ENCODE measurements at regions not wholly inside any gene's neighbourhood (a gene's known extent, or its start where the extent isn't known, plus 50 kb on each side); places are given as distances from the start of the nearest gene placed in this dataset.
"Not testable (repeated sequence)": the region's sequence is repeated elsewhere in the genome, so short reads cannot be mapped to it uniquely, and the experiment has no call there.

DNA sequence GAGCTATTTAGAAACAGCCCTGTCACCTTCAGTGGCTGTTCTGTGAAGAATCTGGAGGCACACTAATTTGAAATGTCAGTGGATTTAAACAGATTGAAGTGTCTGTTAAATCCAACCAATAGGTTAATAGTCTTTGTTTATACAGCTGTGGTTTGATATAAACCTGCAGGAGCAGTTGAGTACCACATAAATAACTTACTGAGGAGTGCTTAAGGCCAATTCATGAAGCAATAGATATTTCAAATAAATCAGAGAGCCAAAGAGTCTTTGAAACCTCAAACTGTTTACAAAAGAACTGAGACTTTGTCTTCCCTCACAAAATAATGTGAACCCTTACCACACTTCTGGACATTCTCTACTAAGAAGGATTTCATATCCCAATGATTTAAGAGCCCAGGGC lies 111.9 kb downstream of the FEM1C start:
- Mint-ChIP-seq H3K36me3 (ENCODE audit: low read depth) (peaks cover 2% of the 10 kb centered on the region), H3K27me3 (ENCODE audit: insufficient read depth) (peaks cover 11% of the 10 kb centered on the region), H3K9me3 (no peaks in the 10 kb centered on the region), H3K4me3 (no peak overlapping the region), H3K4me1 (ENCODE audit: low read depth) (no peaks in the 10 kb centered on the region), H3K27ac (no peak overlapping the region)
- intact Hi-C loops (cut with micrococcal nuclease), result no loop called here
- no peak for DNase-seq (ENCODE audit: low spot score)

DNA sequence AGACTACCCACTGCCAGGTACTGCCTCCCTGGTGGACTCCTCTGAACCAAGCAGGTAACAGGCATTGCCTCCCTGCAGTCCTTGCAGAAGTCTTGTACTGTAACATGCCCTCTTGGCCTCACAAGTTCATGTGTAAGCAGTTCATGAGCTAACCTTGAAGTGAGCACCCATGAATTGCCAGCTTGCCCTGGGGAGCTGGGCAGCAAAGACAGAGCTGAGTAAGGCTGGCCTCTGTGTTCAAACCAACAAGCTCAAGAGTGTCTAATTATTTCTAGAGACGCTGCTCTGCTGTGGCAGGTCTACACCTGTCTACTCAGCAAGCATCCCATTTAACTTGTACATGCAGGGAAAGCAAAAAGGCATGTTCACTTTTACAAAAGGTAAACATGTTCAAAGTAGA lies 113.5 kb downstream of the FEM1C start:
- no peak overlapping the region for H3K27ac Mint-ChIP-seq
- no peaks in the 10 kb centered on the region for H3K9me3 Mint-ChIP-seq
- DNase-seq (ENCODE audit: low spot score), result no peak
- H3K27me3 Mint-ChIP-seq (ENCODE audit: insufficient read depth), result peaks cover 6% of the 10 kb centered on the region
- H3K4me1 Mint-ChIP-seq (ENCODE audit: low read depth), result no peaks in the 10 kb centered on the region
- H3K4me3 Mint-ChIP-seq, result no peak overlapping the region
- intact Hi-C loops (cut with micrococcal nuclease), result no loop called here
- no peaks in the 10 kb centered on the region for H3K36me3 Mint-ChIP-seq (ENCODE audit: low read depth)

DNA sequence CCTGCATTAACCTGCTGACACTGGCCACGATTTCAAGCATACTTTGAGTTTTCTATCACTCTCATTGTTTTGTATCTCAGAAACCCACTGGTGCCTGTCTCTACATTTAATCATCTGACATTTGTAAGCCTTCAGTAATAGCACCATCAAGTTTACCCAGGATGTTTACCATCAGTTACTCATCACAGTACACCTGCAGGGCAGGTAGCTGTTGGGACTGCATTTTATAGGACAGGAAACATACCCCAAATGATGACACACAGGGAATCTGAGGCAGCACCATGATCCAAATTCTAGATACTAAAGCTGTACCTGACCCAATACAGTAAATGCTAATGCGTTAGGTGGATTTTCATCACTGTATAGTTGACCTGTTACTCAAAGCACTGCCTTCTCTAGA lies 114.2 kb downstream of the FEM1C start:
- no peak overlapping the region for H3K4me3 Mint-ChIP-seq
- no peak overlapping the region for H3K27ac Mint-ChIP-seq
- no peak for DNase-seq (ENCODE audit: low spot score)
- no peaks in the 10 kb centered on the region for H3K9me3 Mint-ChIP-seq
- intact Hi-C loops (cut with micrococcal nuclease), result no loop called here
- peaks cover 6% of the 10 kb centered on the region for H3K27me3 Mint-ChIP-seq (ENCODE audit: insufficient read depth)
- H3K4me1 Mint-ChIP-seq (ENCODE audit: low read depth), result no peaks in the 10 kb centered on the region
- no peaks in the 10 kb centered on the region for H3K36me3 Mint-ChIP-seq (ENCODE audit: low read depth)

DNA sequence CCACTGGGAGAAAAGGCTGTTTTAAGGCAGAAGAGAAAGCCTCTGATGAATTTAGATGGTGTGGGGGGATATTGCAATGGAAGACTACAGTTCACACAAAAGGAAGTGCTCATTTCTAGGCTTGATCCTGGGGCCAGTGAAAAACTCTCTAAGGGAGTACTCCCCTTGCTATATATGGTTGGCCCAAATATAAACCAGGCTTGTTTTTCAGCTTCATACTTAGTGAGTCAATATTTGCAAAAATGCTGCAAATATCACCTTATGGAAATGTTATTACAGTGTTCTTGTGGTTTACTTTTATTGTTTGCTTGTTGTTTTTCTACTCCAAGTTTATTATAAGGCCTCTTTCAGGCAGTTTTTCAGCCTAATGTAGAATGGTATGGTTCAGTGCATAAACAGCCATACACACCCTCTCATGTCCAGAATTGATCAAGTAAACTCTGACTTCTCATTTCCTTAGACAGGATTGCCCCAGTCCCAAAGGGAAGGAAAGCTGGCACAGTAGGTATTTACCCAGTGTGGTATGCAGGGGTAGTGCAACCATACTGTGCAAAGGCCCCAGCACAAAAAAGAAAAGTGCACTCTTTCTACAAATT lies 115.1 kb downstream of the FEM1C start:
- Mint-ChIP-seq H3K4me1 (ENCODE audit: low read depth) (no peaks in the 10 kb centered on the region), H3K4me3 (no peak overlapping the region), H3K9me3 (no peaks in the 10 kb centered on the region), H3K36me3 (ENCODE audit: low read depth) (no peaks in the 10 kb centered on the region), H3K27me3 (ENCODE audit: insufficient read depth) (peaks cover 6% of the 10 kb centered on the region), H3K27ac (no peak overlapping the region)
- DNase-seq (ENCODE audit: low spot score), result no peak
- intact Hi-C loops (cut with micrococcal nuclease), result no loop called here

DNA sequence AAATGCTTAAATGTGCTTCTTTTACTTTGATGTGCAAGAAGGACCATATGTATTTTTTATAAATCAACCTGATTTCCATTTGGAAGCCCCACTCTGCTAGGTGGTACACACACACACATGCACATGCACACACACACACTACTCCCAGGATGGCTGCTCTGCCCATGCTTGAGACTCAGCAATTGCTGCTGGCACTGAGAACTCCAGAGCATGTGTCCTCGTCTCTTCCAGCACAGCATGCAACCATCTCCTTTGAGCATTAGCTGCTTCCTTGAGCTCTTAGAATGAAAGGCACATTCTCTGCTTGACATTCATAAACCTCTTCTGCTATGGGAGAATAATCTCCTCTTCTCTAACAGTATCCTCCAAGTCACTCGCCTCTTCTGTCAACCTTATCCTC lies 115.9 kb downstream of the FEM1C start:
- no peak overlapping the region for H3K27ac Mint-ChIP-seq
- DNase-seq (ENCODE audit: low spot score), result no peak
- H3K9me3 Mint-ChIP-seq, result no peaks in the 10 kb centered on the region
- no peaks in the 10 kb centered on the region for H3K36me3 Mint-ChIP-seq (ENCODE audit: low read depth)
- peaks cover 3% of the 10 kb centered on the region for H3K27me3 Mint-ChIP-seq (ENCODE audit: insufficient read depth)
- intact Hi-C loops (cut with micrococcal nuclease), result no loop called here
- H3K4me3 Mint-ChIP-seq, result no peak overlapping the region
- no peaks in the 10 kb centered on the region for H3K4me1 Mint-ChIP-seq (ENCODE audit: low read depth)

DNA sequence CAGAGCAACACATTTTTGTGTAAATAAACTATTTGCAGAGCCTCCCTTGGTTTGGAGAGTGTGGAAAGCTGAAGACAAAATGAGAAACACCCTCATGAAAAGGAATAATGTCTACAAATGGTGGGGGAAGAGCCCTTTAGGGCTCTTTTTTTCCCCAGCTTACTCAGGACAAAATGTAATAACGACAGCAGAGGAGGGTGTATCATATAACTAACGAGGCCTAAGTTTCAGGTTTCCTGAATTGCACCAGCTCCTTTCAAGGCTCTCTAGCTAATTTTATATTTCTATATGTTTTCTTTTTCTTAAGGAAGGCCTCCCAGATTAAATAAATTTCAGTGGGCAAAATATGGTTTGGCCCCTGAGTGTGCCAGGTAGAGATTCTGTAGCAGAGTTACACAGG lies 116.3 kb downstream of the FEM1C start:
- Mint-ChIP-seq H3K9me3 (no peaks in the 10 kb centered on the region), H3K4me3 (no peak overlapping the region), H3K27ac (no peak overlapping the region), H3K27me3 (ENCODE audit: insufficient read depth) (peaks cover under 1% of the 10 kb centered on the region), H3K36me3 (ENCODE audit: low read depth) (no peaks in the 10 kb centered on the region), H3K4me1 (ENCODE audit: low read depth) (no peaks in the 10 kb centered on the region)
- no peak for DNase-seq (ENCODE audit: low spot score)
- intact Hi-C loops (cut with micrococcal nuclease), result no loop called here

DNA sequence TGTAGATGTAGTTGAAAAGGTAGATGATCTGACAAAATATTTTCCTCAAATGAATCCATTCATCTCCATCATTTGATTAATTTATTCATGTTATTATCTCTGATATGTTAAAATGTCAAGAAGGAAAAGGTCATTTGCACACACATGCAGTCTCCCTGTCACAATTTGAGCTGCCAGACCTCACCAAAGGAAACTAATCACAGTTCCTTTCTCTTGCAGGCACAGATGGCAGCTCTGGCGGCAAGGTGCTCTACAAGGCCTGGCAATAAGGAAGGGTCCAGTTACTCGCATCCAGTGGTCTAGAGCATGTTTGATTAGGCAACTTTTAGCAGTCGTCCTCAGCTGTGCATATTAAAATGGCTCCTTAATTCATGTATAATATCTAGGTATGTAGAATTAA lies 120.1 kb downstream of the FEM1C start:
- H3K36me3 Mint-ChIP-seq (ENCODE audit: low read depth), result no peaks in the 10 kb centered on the region

DNA sequence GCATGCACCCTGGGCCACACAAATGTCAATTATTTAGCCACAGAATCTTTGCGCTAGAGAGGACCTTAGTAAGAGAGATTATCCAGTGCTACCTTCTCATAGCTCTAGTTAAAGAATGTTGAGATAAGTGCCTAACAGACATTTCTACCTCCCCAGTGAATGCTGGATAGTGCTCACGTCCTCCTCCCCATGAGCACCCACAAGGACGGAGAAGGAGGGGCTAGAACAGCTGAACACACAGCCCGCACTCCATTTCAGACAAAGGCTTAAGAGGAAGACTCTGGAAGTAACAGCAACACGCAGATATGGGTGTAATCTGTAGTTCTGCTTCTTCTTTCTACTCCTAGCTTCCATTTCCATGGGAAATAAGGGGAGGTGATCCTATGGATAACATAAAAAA lies 120.5 kb downstream of the FEM1C start:
- Mint-ChIP-seq H3K9me3 (no peaks in the 10 kb centered on the region), H3K27me3 (ENCODE audit: insufficient read depth) (peaks cover 1% of the 10 kb centered on the region), H3K27ac (no peak overlapping the region), H3K36me3 (ENCODE audit: low read depth) (no peaks in the 10 kb centered on the region), H3K4me1 (ENCODE audit: low read depth) (no peaks in the 10 kb centered on the region), H3K4me3 (no peak overlapping the region)
- DNase-seq (ENCODE audit: low spot score), result no peak
- intact Hi-C loops (cut with micrococcal nuclease), result no loop called here

More for the DNA sequence above, 120.1 kb downstream of the FEM1C start:
- DNase-seq (ENCODE audit: low spot score), result no peak
- no peaks in the 10 kb centered on the region for H3K4me1 Mint-ChIP-seq (ENCODE audit: low read depth)
- H3K27me3 Mint-ChIP-seq (ENCODE audit: insufficient read depth), result no peaks in the 10 kb centered on the region
- no peak overlapping the region for H3K27ac Mint-ChIP-seq
- H3K4me3 Mint-ChIP-seq, result no peak overlapping the region
- H3K9me3 Mint-ChIP-seq, result no peaks in the 10 kb centered on the region
- intact Hi-C loops (cut with micrococcal nuclease), result no loop called here

DNA sequence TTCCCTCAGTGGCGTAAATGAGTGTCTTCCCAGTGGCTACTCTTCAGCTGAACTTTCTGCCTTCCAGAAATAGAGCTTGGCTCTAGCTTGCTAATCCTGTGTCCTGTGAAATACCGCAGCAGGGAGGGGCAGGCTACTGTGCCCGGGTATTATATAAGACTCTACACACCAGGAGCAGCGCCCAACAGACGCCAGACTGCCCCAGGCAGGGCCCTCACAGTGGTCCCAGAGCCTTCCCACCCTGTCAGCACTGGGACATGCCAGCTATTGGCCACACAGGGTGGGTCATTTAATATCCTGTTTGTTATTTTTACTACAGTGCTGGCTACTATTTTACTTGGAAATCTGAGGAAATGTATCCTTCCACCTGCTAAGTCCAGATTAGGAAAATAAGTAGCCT lies 121.0 kb downstream of the FEM1C start:
- intact Hi-C loops (cut with micrococcal nuclease), result no loop called here
- Mint-ChIP-seq H3K36me3 (ENCODE audit: low read depth) (no peaks in the 10 kb centered on the region), H3K4me1 (ENCODE audit: low read depth) (no peaks in the 10 kb centered on the region), H3K27me3 (ENCODE audit: insufficient read depth) (peaks cover 6% of the 10 kb centered on the region), H3K27ac (no peak overlapping the region), H3K4me3 (no peak overlapping the region), H3K9me3 (no peaks in the 10 kb centered on the region)
- no peak for DNase-seq (ENCODE audit: low spot score)

DNA sequence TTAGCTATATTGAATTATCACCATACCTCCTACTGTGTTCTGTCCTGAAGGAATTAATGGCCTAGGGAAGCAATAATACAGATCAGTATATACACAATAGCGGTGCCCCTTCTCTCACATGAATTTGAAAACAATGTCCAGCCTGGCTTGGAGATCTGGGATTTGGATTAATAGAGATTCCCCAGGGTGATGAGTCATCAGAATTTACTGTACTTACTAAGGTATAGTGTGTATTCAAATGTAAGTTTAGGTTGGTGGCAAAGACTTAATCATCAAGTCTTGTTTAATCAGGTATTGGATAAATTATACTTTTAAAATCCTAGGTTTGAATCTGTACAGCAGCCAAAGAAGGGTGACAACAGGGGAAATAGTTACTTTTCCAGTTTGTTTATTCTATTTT lies 121.5 kb downstream of the FEM1C start:
- no peak overlapping the region for H3K27ac Mint-ChIP-seq
- H3K27me3 Mint-ChIP-seq (ENCODE audit: insufficient read depth), result peaks cover 8% of the 10 kb centered on the region
- H3K36me3 Mint-ChIP-seq (ENCODE audit: low read depth), result no peaks in the 10 kb centered on the region
- H3K9me3 Mint-ChIP-seq, result no peaks in the 10 kb centered on the region
- intact Hi-C loops (cut with micrococcal nuclease), result no loop called here
- H3K4me1 Mint-ChIP-seq (ENCODE audit: low read depth), result no peaks in the 10 kb centered on the region
- DNase-seq (ENCODE audit: low spot score), result no peak
- H3K4me3 Mint-ChIP-seq, result no peak overlapping the region

DNA sequence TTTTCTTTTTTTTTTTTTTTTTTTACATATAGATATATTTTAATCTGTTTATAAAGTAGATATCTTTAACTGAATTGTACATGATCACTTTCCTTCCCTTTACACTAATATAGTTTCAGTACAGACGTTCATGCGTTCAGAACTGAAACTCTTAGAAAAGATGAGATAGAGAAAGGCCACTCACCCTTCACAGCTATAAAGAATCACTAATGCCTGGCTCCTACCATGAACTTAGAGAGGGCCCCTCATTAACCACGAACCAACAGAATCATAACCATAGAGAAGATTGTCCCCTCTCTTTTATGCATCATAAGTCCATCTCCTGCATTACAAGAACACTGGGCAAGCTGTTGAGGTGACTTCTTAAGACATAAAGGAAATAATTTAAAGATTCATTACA lies 123.8 kb downstream of the FEM1C start:
- H3K36me3 Mint-ChIP-seq (ENCODE audit: low read depth); H3K27me3 Mint-ChIP-seq (ENCODE audit: insufficient read depth); DNase-seq (ENCODE audit: low spot score); H3K9me3 Mint-ChIP-seq; H3K4me3 Mint-ChIP-seq; intact Hi-C loops (cut with micrococcal nuclease); H3K4me1 Mint-ChIP-seq (ENCODE audit: low read depth); H3K27ac Mint-ChIP-seq: not testable (repeated sequence)

DNA sequence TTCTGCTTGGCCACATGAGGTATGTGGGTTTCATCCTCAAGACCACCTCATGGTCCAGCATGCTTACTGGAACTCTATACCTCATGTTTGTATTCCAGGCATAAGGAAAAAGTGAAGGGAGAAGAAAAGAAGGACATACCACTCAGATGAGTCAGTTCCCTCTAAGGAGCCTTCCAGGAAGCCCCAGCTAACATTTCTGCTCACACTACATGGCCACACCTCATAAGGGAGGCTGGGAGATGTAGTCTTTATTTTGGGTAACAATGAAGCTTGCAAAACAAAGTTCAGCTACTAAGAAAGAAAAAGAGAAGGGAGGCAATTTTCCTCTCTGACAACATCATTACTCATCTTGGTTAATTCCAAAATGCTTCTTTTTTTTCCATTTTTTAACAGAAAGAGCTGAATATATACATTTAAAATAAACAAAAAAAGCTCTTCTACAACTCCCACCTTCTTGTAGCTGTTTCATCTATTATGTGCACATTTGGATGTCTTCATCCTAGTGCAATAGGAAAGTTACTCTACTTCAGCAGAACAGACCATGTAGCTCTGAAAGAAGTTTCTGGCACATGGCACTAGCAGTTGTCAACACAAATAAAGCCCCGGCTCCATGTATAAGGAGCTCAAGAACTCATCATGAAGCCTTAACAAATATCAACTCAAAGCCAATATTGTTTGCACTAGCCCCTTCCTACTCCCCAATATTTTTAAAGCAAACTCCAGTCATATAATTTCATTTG lies 123.6 kb upstream of the CCDC112 start:
- Mint-ChIP-seq H3K4me3 (no peak overlapping the region), H3K27me3 (ENCODE audit: insufficient read depth) (peaks cover 10% of the 10 kb centered on the region), H3K36me3 (ENCODE audit: low read depth) (no peaks in the 10 kb centered on the region), H3K27ac (no peak overlapping the region), H3K9me3 (no peaks in the 10 kb centered on the region), H3K4me1 (ENCODE audit: low read depth) (no peaks in the 10 kb centered on the region)
- intact Hi-C loops (cut with micrococcal nuclease), result no loop called here
- DNase-seq (ENCODE audit: low spot score), result no peak

DNA sequence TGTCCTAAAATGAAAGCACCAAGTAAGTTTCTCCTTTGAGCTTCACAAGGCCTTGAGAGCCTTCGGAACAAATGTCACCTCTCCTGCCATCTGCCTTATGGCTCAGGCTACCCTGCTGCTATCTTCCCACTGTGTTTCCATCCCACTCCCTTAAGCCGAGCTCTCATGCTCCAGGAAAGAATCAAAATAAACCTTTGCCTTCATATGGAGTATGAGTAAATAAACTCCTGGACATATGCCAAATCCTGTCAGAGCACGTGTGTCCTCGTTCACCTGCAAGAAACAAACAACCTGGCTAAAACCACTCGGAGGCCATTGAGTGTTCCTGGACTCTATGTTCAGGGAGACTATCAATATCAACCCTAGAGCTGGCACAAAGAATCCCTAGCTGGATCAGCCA lies 122.3 kb upstream of the CCDC112 start:
- Mint-ChIP-seq H3K4me3 (no peak overlapping the region), H3K4me1 (ENCODE audit: low read depth) (no peaks in the 10 kb centered on the region), H3K36me3 (ENCODE audit: low read depth) (no peaks in the 10 kb centered on the region), H3K9me3 (no peaks in the 10 kb centered on the region), H3K27me3 (ENCODE audit: insufficient read depth) (peaks cover 10% of the 10 kb centered on the region), H3K27ac (no peak overlapping the region)
- DNase-seq (ENCODE audit: low spot score), result no peak
- intact Hi-C loops (cut with micrococcal nuclease), result no loop called here

DNA sequence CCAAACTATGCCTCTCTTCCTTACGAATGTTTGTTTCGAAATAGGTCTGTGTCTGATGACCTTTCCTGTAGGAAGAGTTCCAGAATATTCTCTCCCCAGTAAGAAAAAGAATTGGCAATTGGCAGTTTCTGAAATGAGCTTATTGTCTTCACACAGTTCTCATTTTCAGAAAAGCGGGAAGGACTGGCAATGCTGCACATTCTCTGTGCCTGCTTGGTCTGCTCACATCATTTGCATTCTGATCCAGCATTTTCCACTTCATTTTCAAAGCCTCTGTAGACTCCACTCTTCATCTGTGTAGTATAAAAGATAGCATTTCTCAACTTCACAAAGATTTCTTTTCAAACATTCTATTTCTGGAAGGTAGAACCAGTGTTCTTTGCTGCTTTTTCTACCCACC lies 120.6 kb upstream of the CCDC112 start:
- no peaks in the 10 kb centered on the region for H3K4me1 Mint-ChIP-seq (ENCODE audit: low read depth)
- H3K4me3 Mint-ChIP-seq, result no peak overlapping the region
- DNase-seq (ENCODE audit: low spot score), result no peak
- no peaks in the 10 kb centered on the region for H3K36me3 Mint-ChIP-seq (ENCODE audit: low read depth)
- H3K27ac Mint-ChIP-seq, result no peak overlapping the region
- peaks cover 10% of the 10 kb centered on the region for H3K27me3 Mint-ChIP-seq (ENCODE audit: insufficient read depth)
- H3K9me3 Mint-ChIP-seq, result no peaks in the 10 kb centered on the region
- intact Hi-C loops (cut with micrococcal nuclease), result no loop called here
